HG02870 (cell line): ENCODE measurements at regions not wholly inside any gene's neighbourhood (a gene's known extent, or its start where the extent isn't known, plus 50 kb on each side); places are given as distances from the start of the nearest gene placed in this dataset.

ENCODE experiments used
- ATAC-seq: cut with Tn5 transposase; IDR thresholded peaks from one replicate; pipeline ENCODE4 v1.9.1; 2021; ENCODE audit warnings: mild to moderate bottlenecking, moderate library complexity; ENCODE audit not compliant: unreplicated experiment

DNA sequence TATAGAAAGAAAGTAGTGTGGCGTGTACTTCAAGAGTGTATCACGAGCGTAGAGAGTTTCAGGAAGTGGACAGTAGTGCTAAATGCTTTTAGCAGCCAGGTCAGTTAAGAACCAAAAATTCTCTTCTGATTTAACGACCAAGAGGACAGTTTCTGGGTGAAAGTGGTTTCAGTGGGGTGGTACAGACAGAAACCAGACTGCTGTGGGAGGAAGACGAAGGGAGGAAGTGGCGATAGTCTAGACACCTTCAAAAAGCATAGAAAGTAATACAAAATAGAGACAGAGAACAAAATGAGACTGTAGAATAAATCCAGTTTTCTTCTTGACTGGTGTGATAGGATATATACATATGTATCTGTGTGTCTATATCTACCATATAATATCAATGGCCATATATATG, 93.5 kb downstream of the MBL2 start:
- peak; percentile 54 for ATAC-seq

DNA sequence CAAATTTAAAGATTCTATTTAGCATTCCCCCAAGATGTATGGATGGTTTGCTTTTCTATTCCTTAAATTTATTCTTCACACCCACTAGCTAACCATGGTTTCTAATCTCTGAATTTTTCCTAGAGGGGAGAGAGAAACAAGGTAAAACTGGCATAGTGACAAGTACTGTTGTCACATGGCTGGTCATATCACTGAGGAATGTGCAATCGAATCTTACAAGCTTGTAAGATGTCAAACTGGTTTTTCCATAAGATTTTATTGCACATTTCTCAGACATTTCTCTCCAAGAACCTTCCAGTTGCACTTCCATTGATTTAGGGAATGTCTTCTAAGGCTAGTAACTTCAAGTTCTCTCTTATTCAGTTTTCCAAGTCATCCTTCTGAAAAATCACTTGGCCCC, 89.8 kb downstream of the MBL2 start:
- no peak for ATAC-seq

DNA sequence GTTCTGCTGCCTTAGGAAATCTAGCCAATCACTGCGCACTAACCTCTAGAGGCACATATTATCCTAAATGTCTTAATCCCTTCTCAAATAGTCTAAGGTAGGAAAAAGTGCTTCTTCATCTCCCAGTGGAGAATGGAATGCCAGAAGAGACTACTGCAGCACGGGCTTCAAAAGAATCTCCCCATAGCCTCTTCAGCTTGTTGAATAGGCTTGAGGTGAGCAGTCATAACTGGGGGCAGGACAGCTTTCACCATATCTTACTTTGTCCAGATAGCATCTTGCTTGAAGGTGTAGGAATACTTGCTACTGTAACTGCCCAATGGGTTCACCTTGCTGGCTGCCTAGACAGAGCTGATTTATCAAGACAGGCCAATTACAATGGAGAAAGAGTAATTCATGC, 88.8 kb downstream of the MBL2 start:
- no peak for ATAC-seq

DNA sequence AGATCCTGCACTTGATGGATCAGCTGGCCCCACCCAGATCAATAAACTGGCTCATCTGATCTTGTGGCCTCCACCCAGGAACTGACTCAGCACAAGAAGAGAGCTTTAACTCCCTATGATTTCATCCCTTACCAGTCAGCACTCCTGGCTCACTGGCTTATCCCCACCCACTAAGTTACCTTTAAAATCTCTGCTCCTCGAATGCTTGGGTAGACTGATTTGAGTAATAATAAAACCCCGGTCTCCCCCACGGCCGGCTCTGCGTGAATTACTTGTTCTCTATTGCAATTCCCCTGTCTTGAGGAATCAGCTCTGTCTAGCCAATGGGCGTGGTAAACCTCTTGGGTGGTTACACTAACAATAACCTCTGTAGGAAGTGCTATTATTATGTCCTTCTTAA, 83.7 kb downstream of the MBL2 start:
- ATAC-seq = no peak

DNA sequence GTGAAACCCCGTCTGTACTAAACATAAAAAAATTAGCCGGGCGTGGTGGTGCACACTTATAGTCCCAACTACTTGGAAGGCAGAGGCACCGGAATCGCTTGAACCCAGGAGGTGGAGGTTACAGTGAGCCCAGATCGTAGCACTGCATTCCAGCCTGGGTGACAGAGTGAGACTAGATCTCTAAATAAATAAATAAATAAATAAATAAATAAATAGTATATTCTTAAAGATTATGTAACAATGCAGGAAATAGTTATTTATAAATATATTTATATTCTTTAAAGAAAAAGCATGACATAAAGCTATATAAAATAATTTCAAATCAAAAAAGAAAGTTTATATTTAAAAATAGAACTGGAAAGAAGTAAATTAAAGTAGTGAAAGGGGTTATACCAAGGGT, 76.4 kb downstream of the MBL2 start:
- no peak for ATAC-seq

DNA sequence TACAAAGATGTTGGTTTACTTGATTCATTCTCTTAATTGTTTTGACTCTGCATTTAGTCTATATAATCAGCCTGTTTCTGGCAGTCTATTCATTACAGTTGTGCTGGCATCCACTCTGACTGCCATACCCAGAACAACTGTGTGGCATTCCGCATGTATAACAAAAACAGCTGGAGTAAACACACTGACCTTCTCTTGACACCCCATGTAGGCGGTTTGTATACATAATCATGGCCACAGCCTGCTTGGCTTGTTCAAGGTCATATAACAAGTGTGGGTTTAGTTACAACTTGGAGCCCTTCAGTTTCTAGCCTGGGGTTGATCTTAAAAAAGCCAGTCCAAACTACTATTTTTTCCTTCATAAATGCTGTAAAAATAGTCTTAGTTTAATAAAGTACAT, 70.9 kb downstream of the MBL2 start:
- no peak for ATAC-seq

DNA sequence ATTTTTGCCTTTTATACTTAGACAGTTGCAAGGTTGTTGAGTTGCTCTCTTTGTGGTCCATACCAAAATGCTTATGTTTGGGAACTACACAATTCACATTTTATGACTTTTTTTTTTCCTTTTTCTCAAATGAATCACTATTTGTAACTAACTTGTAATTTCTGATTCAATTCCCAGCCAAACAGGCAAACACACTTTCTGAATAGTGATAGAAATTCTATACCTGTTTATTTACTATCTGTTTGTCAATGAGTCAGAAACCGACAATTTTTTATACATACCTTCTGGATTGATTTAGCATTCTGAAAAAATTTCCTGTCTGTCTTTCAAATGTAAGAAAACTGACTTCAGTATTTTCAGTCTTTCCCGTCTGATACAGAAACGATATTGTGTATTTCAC, 69.1 kb downstream of the MBL2 start:
- ATAC-seq = no peak

DNA sequence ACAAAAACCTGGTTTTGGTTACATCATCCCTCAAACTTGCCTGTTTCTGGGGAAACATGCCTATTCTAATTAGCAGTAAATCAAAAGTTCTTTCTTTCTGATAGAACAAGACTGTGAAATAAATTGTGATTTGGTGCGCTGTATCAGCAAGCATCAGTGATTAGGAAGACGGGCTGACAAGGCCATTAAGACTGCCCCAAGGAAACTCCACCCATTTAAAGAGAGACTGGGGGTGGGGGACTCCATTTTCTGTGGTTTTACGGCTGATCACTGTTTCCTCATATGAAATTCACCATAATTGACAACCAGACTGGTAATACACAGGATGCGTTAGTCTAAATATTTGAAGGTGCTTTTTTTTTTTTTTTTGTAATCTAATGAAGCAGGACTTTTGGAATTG, 68.7 kb downstream of the MBL2 start:
- no peak for ATAC-seq

DNA sequence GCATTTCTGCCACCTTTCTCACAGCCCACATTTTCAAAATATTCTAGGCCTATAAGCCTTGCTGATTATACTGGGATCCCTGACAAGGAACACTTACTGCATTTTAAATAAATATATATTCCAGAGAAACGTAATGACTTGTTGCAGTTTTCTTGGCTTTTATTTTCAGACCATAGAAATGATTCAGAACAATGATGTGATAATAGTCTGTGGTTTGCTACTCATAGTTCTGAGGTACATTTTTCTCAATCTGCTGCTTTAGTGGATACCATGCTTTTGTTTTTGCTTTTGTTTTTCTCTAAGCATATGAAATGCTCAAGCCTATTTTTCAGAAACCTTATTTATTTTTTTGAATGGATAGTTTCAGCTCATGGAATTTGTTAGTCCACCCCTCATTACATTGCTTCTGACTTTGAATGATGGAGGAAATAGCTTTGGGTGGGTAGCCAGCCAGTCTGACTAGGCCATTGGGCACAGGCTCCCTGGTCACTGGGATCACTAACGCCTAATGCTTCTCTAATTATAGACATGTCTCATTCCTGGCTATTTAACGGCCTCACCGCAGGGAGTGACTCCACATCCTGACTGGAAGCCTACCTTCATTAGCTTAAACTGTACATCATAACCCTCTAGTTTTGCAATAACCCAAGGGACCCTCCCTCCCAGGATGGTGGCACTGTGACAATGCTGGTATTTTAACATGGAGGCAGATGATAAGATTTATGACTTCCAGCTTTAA, 66.1 kb downstream of the MBL2 start:
- no peak for ATAC-seq
